GM11168 (cell line): ENCODE measurements at regions not wholly inside any gene's neighbourhood (a gene's known extent, or its start where the extent isn't known, plus 50 kb on each side); places are given as distances from the start of the nearest gene placed in this dataset.
"Not testable (repeated sequence)": the region's sequence is repeated elsewhere in the genome, so short reads cannot be mapped to it uniquely, and the experiment has no call there.

Experiments
- in situ Hi-C: fragments of 300-500 bp; cut with MboI; formaldehyde crosslinking; loops from one replicate; pipeline ENCODE4 v1.12.0; 2022; ENCODE audit warnings: low sequenced_read_pairs; ENCODE audit not compliant: unreplicated experiment

- in situ Hi-C loops, result not testable (repeated sequence)
Observed at GRCh38 chr15:24107524-24107923, 420.4 kb upstream of the NDN start.

GRCh38 chr15:24107948-24108347, 420.8 kb upstream of the NDN start:
- in situ Hi-C loops, result not testable (repeated sequence)

- in situ Hi-C loops, result not testable (repeated sequence)
Observed at GRCh38 chr15:24108349-24108748, 421.2 kb upstream of the NDN start.

- in situ Hi-C loops, result not testable (repeated sequence)
Observed at GRCh38 chr15:24139622-24140021, 452.5 kb upstream of the NDN start.

- in situ Hi-C loops, result not testable (repeated sequence)
Observed at GRCh38 chr15:24145070-24145469, 458.0 kb upstream of the NDN start.

- in situ Hi-C loops, result no loop called here
Observed at GRCh38 chr15:24146251-24146650, 459.1 kb upstream of the NDN start.

- in situ Hi-C loops, result no loop called here
Observed at GRCh38 chr15:24150542-24150941, 463.4 kb upstream of the NDN start.

- in situ Hi-C loops, result not testable (repeated sequence)
Observed at GRCh38 chr15:24158306-24158705, 471.2 kb upstream of the NDN start.

- in situ Hi-C loops, result loop anchor here (5.0 kb wide), 1 partner anchor 77 kb away; no protein-coding TSS in a partner anchor
Observed at GRCh38 chr15:24165512-24165911, 478.4 kb upstream of the NDN start.

GRCh38 chr15:24202297-24202696, 473.3 kb upstream of the NPAP1 start:
- in situ Hi-C loops, result not testable (repeated sequence)

- in situ Hi-C loops, result not testable (repeated sequence)
Observed at GRCh38 chr15:24211742-24212476, 463.7 kb upstream of the NPAP1 start.

- in situ Hi-C loops, result no loop called here
Observed at GRCh38 chr15:24223739-24224138, 451.8 kb upstream of the NPAP1 start.

GRCh38 chr15:24224161-24224560, 451.4 kb upstream of the NPAP1 start:
- in situ Hi-C loops, result no loop called here

- in situ Hi-C loops, result not testable (repeated sequence)
Observed at GRCh38 chr15:24228922-24229321, 446.7 kb upstream of the NPAP1 start.

- in situ Hi-C loops, result not testable (repeated sequence)
Observed at GRCh38 chr15:24233134-24233533, 442.4 kb upstream of the NPAP1 start.

GRCh38 chr15:24240580-24240979, 435.0 kb upstream of the NPAP1 start:
- in situ Hi-C loops, result loop anchor here (5.0 kb wide), 1 partner anchor 73 kb away; no protein-coding TSS in a partner anchor

- in situ Hi-C loops, result not testable (repeated sequence)
Observed at GRCh38 chr15:24259106-24259505, 416.5 kb upstream of the NPAP1 start.

GRCh38 chr15:24260407-24260806, 415.2 kb upstream of the NPAP1 start:
- in situ Hi-C loops, result not testable (repeated sequence)

- in situ Hi-C loops, result not testable (repeated sequence)
Observed at GRCh38 chr15:24260854-24261253, 414.7 kb upstream of the NPAP1 start.

GRCh38 chr15:24268536-24269165, 406.9 kb upstream of the NPAP1 start:
- in situ Hi-C loops, result not testable (repeated sequence)

GRCh38 chr15:24269166-24269571, 406.4 kb upstream of the NPAP1 start:
- in situ Hi-C loops, result no loop called here

GRCh38 chr15:24269923-24270322, 405.7 kb upstream of the NPAP1 start:
- in situ Hi-C loops, result no loop called here
